Uterus (tissue), 2 donors: ENCODE measurements at regions not wholly inside any gene's neighbourhood (a gene's known extent, or its start where the extent isn't known, plus 50 kb on each side); places are given as distances from the start of the nearest gene placed in this dataset.

Experiments
- POLR2A ChIP-seq, 2 donors: fragments of 450-650 bp; IDR thresholded peaks; one replicate each; pipeline ENCODE4 v1.6.1; 2016; ENCODE audit warnings: antibody characterized with exemption in 2 of 2, mild to moderate bottlenecking in 1 of 2, moderate library complexity in 1 of 2
- TF ChIP-seq, protein P1 (sequence below), 4 experiments: fragments of 200-600 bp in 2 of 4; fragments of 450-650 bp in 2 of 4; sonication (generic) in 2 of 4; IDR thresholded peaks; one replicate each; pipeline ENCODE4 v1.5.1; 2016 to 2019; ENCODE audit warnings: antibody characterized with exemption in 4 of 4, mild to moderate bottlenecking in 2 of 4, moderate library complexity in 1 of 4

DNA sequence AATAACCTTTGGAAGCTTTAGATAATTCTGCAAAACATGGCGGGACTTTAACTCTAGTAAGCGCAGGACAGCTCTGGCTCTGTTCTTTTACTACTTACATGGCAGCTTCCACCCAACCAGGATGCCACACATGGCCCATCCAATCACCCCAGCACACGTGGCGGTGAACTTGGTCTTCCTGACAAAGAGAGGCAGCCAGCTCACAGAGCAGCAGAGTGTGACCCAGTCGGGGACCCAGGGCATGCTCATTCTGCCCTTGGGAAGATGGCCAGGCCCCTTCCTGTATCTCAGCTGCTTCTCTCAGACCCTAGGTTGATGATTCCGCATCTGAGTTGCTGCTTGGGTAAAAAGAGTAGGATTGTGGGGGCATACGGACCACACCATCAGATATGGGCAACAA, 172.1 kb downstream of the USP12 start:
- TF ChIP-seq, protein P1, sequence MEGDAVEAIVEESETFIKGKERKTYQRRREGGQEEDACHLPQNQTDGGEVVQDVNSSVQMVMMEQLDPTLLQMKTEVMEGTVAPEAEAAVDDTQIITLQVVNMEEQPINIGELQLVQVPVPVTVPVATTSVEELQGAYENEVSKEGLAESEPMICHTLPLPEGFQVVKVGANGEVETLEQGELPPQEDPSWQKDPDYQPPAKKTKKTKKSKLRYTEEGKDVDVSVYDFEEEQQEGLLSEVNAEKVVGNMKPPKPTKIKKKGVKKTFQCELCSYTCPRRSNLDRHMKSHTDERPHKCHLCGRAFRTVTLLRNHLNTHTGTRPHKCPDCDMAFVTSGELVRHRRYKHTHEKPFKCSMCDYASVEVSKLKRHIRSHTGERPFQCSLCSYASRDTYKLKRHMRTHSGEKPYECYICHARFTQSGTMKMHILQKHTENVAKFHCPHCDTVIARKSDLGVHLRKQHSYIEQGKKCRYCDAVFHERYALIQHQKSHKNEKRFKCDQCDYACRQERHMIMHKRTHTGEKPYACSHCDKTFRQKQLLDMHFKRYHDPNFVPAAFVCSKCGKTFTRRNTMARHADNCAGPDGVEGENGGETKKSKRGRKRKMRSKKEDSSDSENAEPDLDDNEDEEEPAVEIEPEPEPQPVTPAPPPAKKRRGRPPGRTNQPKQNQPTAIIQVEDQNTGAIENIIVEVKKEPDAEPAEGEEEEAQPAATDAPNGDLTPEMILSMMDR (IDR thresholded peaks at IDR 0.05) = no peak
- no peak for TF ChIP-seq POLR2A (IDR thresholded peaks at IDR 0.05)
